Effector memory CD8-positive, alpha-beta T cell (primary cell): ENCODE measurements at regions not wholly inside any gene's neighbourhood (a gene's known extent, or its start where the extent isn't known, plus 50 kb on each side); places are given as distances from the start of the nearest gene placed in this dataset.
"Not testable (repeated sequence)": the region's sequence is repeated elsewhere in the genome, so short reads cannot be mapped to it uniquely, and the experiment has no call there.

ENCODE experiments used
- ATAC-seq: fragments of 150-1000 bp; cut with Tn5 transposase; replicated peaks from 2 replicates; pipeline ENCODE4 v1.10.0; 2021; ENCODE audit warnings: mild to moderate bottlenecking, moderate library complexity
- DNase-seq, 3 experiments: peaks; one replicate each; pipeline ENCODE4 v3.0.0; 2021
- H3K27ac Mint-ChIP-seq, 2 donors: one replicate each; pipeline ENCODE4 v1.8.0; 2022; ENCODE audit warnings: mild to moderate bottlenecking in 2 of 2, mixed read lengths in 2 of 2, moderate library complexity in 2 of 2
- H3K27me3 Mint-ChIP-seq, 2 donors: one replicate each; pipeline ENCODE4 v1.8.0; 2022; ENCODE audit warnings: mixed read lengths in 2 of 2
- H3K36me3 Mint-ChIP-seq: one replicate; pipeline ENCODE4 v1.8.0; 2022; ENCODE audit warnings: mild to moderate bottlenecking, moderate library complexity, mixed read lengths; ENCODE audit not compliant: insufficient read depth
- H3K4me1 Mint-ChIP-seq, 2 donors: one replicate each; pipeline ENCODE4 v1.8.0; 2022; ENCODE audit warnings: low read depth in 2 of 2, mixed read lengths in 2 of 2
- H3K4me3 Mint-ChIP-seq, 2 donors: one replicate each; pipeline ENCODE4 v1.8.0; 2022; ENCODE audit warnings: mild to moderate bottlenecking in 2 of 2, mixed read lengths in 2 of 2, moderate library complexity in 2 of 2
- H3K9me3 Mint-ChIP-seq, 2 donors: one replicate each; pipeline ENCODE4 v1.8.0; 2022; ENCODE audit warnings: mixed read lengths in 2 of 2

DNA sequence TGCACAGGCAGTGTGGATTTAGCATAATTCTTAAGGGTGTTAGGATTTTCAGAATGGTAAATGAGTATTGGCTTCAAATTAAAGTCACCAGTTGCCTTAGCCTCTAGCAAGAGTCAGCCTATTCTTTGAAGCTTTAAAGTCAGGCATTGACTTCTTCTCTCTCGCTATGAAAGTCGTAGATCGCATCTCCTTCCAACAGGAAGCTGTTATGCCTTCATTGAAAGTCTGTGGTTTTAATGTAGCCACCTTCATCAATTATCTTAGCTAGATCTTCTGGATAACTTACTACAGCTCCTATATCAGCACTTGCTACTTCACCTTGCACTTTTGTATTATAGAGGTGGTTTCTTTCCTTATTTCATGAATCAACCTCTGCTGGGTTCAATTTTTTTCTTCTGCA is 320.2 kb downstream of the PTPRC start:
- Mint-ChIP-seq H3K4me3 (no peak overlapping the region), H3K9me3 (no peaks in the 10 kb centered on the region), H3K4me1 (peaks cover 6 to 9% of the 10 kb centered on the region in 2 donors), H3K36me3 (no peaks in the 10 kb centered on the region), H3K27me3 (no peaks in the 10 kb centered on the region), H3K27ac (no peak overlapping the region)
- ATAC-seq, result peak; percentile 14
- DNase-seq, result no peak

DNA sequence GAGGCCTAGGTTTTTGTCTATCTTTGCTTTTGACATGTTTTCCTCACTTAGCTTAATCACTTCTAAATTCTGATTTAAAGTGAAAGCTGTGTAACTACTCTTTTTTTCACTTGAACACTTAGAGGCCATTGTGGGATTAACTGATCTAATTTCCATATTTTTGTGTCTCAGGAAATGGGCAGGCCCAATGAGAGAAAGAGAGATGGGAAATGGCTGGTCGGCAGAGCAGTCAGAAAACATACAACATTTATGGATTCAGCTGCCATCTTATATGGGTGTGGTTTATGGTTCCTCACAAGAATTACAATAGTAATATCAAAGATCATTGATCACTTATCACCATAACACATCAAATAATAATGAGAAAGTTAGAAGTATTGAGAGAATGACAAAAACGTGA is 320.8 kb downstream of the PTPRC start:
- no peak overlapping the region for H3K27ac Mint-ChIP-seq
- no peaks in the 10 kb centered on the region for H3K36me3 Mint-ChIP-seq
- ATAC-seq (no peak), DNase-seq (no peak)
- peaks cover 6 to 9% of the 10 kb centered on the region in 2 donors for H3K4me1 Mint-ChIP-seq
- no peak overlapping the region for H3K4me3 Mint-ChIP-seq
- no peaks in the 10 kb centered on the region for H3K27me3 Mint-ChIP-seq
- no peaks in the 10 kb centered on the region for H3K9me3 Mint-ChIP-seq

DNA sequence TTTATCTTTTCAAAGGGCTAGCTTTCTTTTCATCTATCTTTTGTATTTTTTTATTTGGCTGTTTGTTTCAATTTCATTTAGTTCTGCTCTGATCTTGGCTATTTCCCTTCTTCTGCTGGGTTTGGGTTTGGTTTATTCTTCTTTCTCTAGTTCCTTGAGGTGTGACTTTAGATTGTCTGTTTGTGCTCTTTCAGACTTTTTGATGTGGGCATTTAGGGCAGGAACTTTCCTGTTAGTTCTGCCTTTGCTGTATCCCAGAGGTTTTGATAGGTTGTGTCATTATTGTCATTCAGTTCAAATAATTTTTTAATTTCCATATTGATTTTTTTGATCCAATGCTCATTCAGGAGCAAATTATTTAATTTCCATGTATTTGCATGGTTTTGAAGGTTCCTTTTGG is 325.0 kb downstream of the PTPRC start:
- not testable (repeated sequence) for DNase-seq, H3K4me1 Mint-ChIP-seq, H3K27ac Mint-ChIP-seq, ATAC-seq, H3K4me3 Mint-ChIP-seq, H3K27me3 Mint-ChIP-seq, H3K36me3 Mint-ChIP-seq
- peaks cover 4 to 12% of the 10 kb centered on the region in 2 donors for H3K9me3 Mint-ChIP-seq

DNA sequence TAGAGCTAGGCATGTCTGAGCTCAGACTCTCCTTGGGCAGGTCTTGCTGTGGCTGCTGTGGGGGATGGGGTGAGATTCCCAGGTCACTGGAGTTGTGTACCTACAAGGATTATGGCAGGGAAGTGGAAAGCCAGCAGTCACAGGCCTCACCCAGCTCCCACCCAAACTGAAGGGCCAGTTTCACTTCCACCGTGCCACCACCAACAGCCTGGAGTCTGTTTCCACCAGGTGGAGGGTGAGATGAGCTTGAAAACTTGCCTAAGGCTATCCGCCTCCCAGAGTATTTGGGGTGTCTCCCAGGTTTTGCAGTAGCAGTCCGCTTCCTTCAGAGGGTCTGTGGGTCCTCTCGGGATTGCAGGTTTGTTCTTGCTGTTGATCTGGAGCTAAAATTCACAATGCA is 327.7 kb downstream of the PTPRC start:
- peaks cover 4 to 6% of the 10 kb centered on the region in 2 donors for H3K4me1 Mint-ChIP-seq
- H3K27me3 Mint-ChIP-seq, result peaks cover 0 to 6% of the 10 kb centered on the region in 2 donors
- no peak overlapping the region for H3K27ac Mint-ChIP-seq
- no peak overlapping the region for H3K4me3 Mint-ChIP-seq
- H3K9me3 Mint-ChIP-seq, result peaks cover 4 to 12% of the 10 kb centered on the region in 2 donors
- DNase-seq, result no peak
- H3K36me3 Mint-ChIP-seq, result no peaks in the 10 kb centered on the region
- ATAC-seq, result no peak

DNA sequence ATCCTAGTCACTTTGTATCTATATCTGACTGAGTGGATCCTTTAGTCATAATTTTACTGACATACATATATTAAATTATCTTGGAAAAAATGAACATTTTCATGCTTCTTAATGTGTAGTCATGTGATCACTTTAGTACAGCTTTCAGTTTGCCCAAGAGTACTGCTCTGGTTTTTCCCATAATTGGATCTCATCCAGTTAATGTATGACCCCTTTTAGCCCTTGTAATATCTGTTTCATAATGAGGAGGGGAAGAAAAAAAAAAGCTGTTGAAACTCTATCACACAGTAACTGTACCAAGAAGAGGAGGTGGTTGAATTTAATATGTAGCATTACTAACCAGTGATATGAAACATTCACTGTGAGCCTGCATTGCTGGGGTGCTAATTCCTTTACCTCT is 328.7 kb downstream of the PTPRC start:
- no peaks in the 10 kb centered on the region for H3K36me3 Mint-ChIP-seq
- ATAC-seq (no peak), DNase-seq (no peak)
- no peak overlapping the region for H3K4me3 Mint-ChIP-seq
- H3K27me3 Mint-ChIP-seq, result peaks cover 0 to 6% of the 10 kb centered on the region in 2 donors
- peaks cover 4 to 12% of the 10 kb centered on the region in 2 donors for H3K9me3 Mint-ChIP-seq
- H3K27ac Mint-ChIP-seq, result no peak overlapping the region
- peaks cover 4 to 6% of the 10 kb centered on the region in 2 donors for H3K4me1 Mint-ChIP-seq

DNA sequence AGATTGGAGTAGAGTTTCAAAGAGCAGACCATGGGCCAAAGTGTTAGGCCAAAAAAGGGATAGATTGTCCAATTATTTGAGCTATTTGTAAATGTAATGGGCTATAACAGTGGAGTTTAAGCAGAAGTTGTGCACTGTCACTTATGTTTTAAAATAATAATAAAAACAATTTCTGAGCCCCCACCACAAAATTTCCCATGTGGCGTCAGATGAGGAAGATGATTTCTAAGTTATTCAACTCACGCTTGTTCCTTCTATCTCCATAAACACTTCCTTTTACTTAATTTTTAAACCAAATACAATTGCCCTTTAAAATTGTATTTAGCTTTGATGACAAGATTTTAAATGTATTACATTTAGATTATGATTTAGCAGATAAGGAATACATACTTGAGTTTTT is 330.0 kb downstream of the PTPRC start:
- no peak for DNase-seq
- no peak overlapping the region for H3K4me3 Mint-ChIP-seq
- peaks cover 4 to 12% of the 10 kb centered on the region in 2 donors for H3K9me3 Mint-ChIP-seq
- peaks cover 0 to 6% of the 10 kb centered on the region in 2 donors for H3K27me3 Mint-ChIP-seq
- no peak overlapping the region for H3K27ac Mint-ChIP-seq
- H3K36me3 Mint-ChIP-seq, result no peaks in the 10 kb centered on the region
- no peak for ATAC-seq
- peaks cover under 1% of the 10 kb centered on the region in 2 donors for H3K4me1 Mint-ChIP-seq

DNA sequence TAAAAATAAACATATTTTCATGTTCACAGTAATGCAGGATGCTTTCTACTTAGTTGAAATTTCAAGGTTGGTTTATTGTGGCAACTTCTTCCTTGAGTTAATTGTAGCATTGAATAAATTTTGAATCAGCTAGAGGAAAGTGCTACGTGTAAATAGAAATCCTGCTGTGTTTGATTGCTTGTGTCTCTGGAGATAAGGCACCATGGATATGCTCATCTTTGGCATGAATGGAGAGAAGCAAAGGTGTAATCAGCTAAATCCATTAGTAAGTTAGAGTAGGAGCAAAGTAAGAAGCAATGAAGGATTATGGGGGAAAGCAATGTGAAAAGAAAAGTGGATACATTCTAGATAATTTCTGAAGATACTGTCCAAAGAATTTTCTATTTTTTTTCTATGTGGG is 331.1 kb downstream of the PTPRC start:
- DNase-seq, result no peak
- Mint-ChIP-seq H3K27me3 (peaks cover 0 to 6% of the 10 kb centered on the region in 2 donors), H3K36me3 (no peaks in the 10 kb centered on the region), H3K27ac (no peak overlapping the region), H3K4me3 (no peak overlapping the region), H3K9me3 (peaks cover 2 to 10% of the 10 kb centered on the region in 2 donors), H3K4me1 (no peaks in the 10 kb centered on the region)
- ATAC-seq, result no peak

DNA sequence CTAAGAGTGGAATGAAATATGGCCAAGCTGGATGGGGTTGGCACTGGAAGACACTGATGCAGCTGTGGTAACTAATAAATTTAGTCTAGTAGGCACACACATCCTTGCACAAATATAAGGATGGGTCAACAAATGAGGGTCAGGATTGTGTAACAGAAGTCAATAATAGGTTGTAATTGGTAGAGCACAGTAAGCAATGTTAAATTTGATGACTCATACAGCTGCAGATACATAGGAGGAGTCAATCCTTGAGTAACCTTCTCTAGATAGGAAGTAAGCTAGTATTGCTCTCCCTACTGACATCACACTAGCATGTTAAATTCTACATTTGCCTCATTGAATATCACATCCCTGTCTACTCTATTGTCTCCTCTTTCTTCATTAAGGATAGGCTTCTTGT is 332.1 kb downstream of the PTPRC start:
- no peak overlapping the region for H3K27ac Mint-ChIP-seq
- ATAC-seq (no peak), DNase-seq (no peak)

DNA sequence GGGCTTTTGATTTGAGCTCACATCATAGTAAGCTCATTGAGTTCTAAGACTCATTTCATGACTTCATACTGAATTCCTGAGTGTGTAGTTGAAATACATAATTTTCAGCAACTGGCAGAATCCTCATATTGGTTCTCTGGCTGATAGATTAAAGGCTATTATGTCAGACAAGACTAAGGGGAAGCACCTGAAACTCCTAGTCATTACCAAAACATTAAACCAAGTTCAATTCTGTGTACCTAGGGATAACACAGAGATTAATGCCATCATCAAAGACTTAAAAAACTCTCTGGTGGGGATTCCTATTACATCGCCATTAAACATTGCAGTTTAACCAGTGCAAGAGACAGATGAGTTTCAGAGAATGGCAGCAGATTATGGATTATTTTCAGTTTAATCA is 339.1 kb downstream of the PTPRC start:
- Mint-ChIP-seq H3K4me3 (no peak overlapping the region), H3K4me1 (peaks cover 0 to 1% of the 10 kb centered on the region in 2 donors), H3K36me3 (no peaks in the 10 kb centered on the region), H3K27me3 (no peaks in the 10 kb centered on the region), H3K27ac (no peak overlapping the region), H3K9me3 (no peaks in the 10 kb centered on the region)
- no peak for ATAC-seq
- DNase-seq, result no peak

More for the DNA sequence above, 332.1 kb downstream of the PTPRC start:
- Mint-ChIP-seq H3K4me3 (no peak overlapping the region), H3K4me1 (peaks cover 0 to 1% of the 10 kb centered on the region in 2 donors), H3K27me3 (peaks cover 0 to 6% of the 10 kb centered on the region in 2 donors), H3K36me3 (no peaks in the 10 kb centered on the region), H3K9me3 (peaks cover 0 to under 1% of the 10 kb centered on the region in 2 donors)

DNA sequence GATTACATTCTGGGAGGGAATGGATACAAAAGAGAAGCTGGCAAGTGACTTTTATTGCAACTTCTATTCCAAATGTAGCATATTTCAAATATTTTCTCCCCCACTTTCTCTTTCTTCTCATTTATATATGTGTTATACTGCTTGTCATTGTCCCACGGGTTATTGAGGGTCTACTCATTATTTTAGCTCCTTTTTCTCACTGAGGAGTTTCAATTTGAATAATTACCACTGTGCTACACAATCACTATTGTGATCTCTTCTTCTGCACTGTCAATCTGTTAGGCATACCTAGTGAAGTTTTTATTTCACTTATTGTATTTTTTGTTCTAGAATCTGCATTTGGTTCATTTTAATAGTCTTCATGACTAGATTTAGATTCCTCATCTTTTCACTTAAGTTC is 339.7 kb downstream of the PTPRC start:
- DNase-seq (no peak), ATAC-seq (no peak)
- Mint-ChIP-seq H3K27ac (no peak overlapping the region), H3K36me3 (no peaks in the 10 kb centered on the region), H3K27me3 (no peaks in the 10 kb centered on the region), H3K4me3 (no peak overlapping the region), H3K9me3 (no peaks in the 10 kb centered on the region), H3K4me1 (peaks cover 0 to 1% of the 10 kb centered on the region in 2 donors)

DNA sequence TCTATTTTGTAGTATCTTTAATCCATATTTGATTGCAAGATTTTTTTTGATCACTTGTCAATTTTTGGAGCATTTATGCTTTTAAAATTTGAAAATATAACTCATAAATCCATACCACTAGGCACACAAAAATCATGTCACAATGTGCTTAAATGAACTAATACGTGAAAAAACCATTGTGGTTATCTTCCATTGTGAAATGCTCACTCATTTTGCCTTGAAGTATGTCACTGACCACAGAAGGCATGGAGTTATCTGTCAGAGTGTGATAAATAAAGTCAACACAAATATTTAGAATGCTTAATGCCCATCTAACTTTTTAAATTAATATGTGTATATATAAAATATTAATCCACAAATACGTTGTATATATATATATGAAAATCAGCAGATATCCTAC is 347.2 kb downstream of the PTPRC start:
- peaks cover 0 to 11% of the 10 kb centered on the region in 2 donors for H3K27me3 Mint-ChIP-seq
- ATAC-seq (no peak), DNase-seq (no peak)
- H3K4me3 Mint-ChIP-seq, result no peak overlapping the region
- H3K27ac Mint-ChIP-seq, result no peak overlapping the region
- H3K4me1 Mint-ChIP-seq, result no peaks in the 10 kb centered on the region
- no peaks in the 10 kb centered on the region for H3K9me3 Mint-ChIP-seq
- no peaks in the 10 kb centered on the region for H3K36me3 Mint-ChIP-seq

DNA sequence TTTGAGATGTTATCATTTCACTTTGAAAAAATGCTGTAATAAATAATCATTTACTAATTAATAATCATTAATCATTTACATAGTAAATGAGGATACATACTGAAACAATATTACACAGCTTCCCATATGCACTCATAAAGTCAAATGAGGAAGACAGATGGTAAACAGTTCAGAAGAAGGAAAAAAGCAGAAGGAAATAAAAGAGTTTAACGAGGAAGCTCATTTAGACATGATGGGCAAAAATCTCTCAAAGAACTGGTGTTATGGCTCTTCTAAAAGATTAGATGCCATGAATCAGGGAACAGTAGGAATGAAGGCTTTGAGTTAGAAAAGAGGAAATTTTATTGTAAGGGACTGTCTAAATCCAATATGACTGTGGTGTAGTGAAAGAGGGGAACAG is 347.6 kb downstream of the PTPRC start:
- H3K4me1 Mint-ChIP-seq, result no peaks in the 10 kb centered on the region
- H3K36me3 Mint-ChIP-seq, result no peaks in the 10 kb centered on the region
- H3K9me3 Mint-ChIP-seq, result no peaks in the 10 kb centered on the region
- H3K27me3 Mint-ChIP-seq, result peaks cover 0 to 11% of the 10 kb centered on the region in 2 donors
- no peak for ATAC-seq
- DNase-seq, result no peak
- no peak overlapping the region for H3K4me3 Mint-ChIP-seq
- no peak overlapping the region for H3K27ac Mint-ChIP-seq

DNA sequence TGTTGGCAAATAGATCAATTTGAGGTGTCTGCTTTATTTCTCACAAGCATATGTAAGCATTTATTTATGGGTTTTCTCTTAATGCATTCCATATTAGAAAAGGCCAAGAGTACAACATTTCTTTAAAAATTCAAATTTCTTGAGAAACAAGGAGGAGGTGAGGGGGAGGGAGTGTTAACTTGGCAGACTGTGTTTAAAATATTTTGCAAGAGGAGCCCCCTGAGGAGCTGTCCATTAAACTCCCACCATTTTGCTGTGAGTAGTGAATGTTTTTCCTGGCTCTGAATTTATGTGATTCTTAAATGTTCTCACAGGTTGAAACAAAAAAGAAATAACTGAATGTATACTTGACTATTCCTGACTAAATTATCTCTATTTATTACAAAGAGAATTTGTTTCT is 363.8 kb downstream of the PTPRC start:
- no peak overlapping the region for H3K27ac Mint-ChIP-seq
- H3K36me3 Mint-ChIP-seq, result no peaks in the 10 kb centered on the region
- no peak overlapping the region for H3K4me3 Mint-ChIP-seq
- H3K9me3 Mint-ChIP-seq, result no peaks in the 10 kb centered on the region
- no peaks in the 10 kb centered on the region for H3K4me1 Mint-ChIP-seq
- ATAC-seq (no peak), DNase-seq (no peak)
- peaks cover 6 to 8% of the 10 kb centered on the region in 2 donors for H3K27me3 Mint-ChIP-seq

DNA sequence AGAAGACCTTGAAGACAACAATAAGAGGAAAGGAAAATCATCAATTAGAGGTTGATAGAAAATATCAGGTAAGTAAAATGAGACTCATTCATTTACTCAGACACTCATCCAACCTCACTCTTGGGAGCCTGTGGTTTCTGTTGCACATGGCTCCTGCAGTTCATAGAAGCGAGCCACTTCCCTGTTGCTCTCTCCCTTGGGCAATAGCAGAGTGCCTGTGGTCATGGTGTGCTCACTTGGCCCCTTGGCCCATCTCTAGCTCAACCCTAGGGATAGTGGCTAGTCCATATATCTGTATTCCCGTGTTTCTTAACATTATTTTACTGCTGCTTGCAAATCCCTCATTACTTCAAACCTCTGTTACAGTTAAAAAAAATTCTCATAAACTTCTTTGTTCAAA is 368.6 kb downstream of the PTPRC start:
- Mint-ChIP-seq H3K9me3 (no peaks in the 10 kb centered on the region), H3K27me3 (peaks cover 6 to 8% of the 10 kb centered on the region in 2 donors), H3K36me3 (no peaks in the 10 kb centered on the region), H3K4me1 (peaks cover 3 to 23% of the 10 kb centered on the region in 2 donors), H3K4me3 (no peak overlapping the region), H3K27ac (no peak overlapping the region)
- ATAC-seq (no peak), DNase-seq (no peak)

DNA sequence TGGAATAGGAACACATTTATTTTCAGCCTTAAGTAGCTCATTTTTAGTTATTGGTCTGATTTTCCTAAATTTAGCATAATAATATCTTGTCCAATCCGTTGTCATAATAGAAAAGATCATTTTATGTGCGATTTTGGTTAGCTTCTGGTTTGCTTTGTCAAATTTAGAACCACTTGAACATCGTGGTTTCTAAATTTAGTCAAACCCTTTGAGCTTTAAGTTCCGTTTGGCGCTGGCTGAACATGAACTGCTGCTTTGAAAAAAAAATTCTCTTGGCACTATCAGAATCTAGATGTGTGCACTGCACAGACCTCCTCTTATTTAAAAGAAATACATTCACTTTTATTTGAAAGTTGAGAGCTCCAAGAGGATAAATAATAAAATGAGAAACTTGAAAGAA is 370.6 kb downstream of the PTPRC start:
- no peak for DNase-seq
- Mint-ChIP-seq H3K36me3 (no peaks in the 10 kb centered on the region), H3K27me3 (peaks cover 6 to 8% of the 10 kb centered on the region in 2 donors), H3K27ac (no peak overlapping the region), H3K4me3 (peak overlapping the region in 1 of 2 donors; percentile 37), H3K9me3 (no peaks in the 10 kb centered on the region), H3K4me1 (peaks cover 3 to 23% of the 10 kb centered on the region in 2 donors)
- ATAC-seq, result no peak
